Fibroblast of the aortic adventitia (primary cell): ENCODE measurements at regions not wholly inside any gene's neighbourhood (a gene's known extent, or its start where the extent isn't known, plus 50 kb on each side); places are given as distances from the start of the nearest gene placed in this dataset.

Source experiments
- DNase-seq: peaks from one replicate; pipeline ENCODE4 v3.0.0-alpha.2; 2010; ENCODE audit warnings: low read depth
- H3K4me3 ChIP-seq: 2 replicates; pipeline ENCODE4 v1.5.1; 2011; ENCODE audit warnings: low read depth, mild to moderate bottlenecking, control low read depth, low read length, moderate library complexity
- TF ChIP-seq, protein P1 (sequence below): IDR thresholded peaks from 2 replicates; pipeline ENCODE4 v1.5.1; 2011; ENCODE audit warnings: mild to moderate bottlenecking, low read length, control low read depth, inconsistent platforms; ENCODE audit not compliant: insufficient read depth

DNA sequence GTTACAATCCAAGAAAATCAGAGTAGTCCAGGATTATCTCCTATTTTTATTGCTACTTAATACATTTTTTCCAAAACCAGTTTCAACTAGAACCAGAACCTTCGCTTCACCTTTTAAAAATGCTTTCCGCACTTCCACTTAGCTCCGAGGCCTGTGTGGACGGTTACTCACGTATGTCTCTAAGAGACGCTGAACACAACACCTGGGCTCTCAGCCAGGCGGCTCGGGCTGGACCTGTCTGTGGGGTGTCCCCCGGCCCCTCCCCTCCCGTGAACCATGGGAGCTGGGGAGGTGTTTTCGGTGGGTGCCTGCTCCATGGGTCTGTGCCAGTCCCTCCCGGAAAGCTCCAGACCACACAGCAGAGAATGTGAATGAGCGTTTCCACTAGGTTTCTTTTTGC lies 223.8 kb downstream of the GLI2 start:
- no peak overlapping the region for H3K4me3 ChIP-seq
- no peak for DNase-seq
- TF ChIP-seq, protein P1, sequence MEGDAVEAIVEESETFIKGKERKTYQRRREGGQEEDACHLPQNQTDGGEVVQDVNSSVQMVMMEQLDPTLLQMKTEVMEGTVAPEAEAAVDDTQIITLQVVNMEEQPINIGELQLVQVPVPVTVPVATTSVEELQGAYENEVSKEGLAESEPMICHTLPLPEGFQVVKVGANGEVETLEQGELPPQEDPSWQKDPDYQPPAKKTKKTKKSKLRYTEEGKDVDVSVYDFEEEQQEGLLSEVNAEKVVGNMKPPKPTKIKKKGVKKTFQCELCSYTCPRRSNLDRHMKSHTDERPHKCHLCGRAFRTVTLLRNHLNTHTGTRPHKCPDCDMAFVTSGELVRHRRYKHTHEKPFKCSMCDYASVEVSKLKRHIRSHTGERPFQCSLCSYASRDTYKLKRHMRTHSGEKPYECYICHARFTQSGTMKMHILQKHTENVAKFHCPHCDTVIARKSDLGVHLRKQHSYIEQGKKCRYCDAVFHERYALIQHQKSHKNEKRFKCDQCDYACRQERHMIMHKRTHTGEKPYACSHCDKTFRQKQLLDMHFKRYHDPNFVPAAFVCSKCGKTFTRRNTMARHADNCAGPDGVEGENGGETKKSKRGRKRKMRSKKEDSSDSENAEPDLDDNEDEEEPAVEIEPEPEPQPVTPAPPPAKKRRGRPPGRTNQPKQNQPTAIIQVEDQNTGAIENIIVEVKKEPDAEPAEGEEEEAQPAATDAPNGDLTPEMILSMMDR: no peak

DNA sequence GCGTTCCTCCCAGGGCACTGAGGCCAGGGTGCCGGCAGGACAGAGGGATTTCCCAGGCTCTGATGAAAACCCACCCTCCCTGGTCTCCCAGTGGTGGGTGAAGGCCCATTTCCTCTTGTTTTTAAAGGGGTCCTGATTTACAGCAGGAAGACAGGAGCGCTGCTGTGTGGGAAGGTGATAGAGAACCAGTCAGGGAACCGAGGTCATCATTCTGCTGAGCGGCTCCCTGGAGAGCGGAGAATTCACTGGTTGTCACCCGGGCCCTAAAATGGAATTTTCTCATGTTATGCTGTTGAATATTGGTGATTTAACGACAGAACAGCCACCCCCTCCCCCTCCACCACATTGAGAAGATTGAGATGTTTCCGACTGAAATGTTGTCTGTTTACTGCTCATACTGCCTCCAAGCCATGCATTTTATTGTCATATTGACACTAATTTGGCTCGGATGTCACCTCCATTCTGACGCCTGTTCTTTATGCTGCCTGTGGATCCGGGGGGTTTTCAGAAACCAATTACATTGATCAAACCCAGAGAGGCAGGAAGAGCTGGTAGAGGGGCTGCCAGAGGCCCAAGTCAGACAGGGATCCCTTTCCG lies 225.2 kb downstream of the GLI2 start:
- H3K4me3 ChIP-seq: no peak overlapping the region
- DNase-seq: no peak

DNA sequence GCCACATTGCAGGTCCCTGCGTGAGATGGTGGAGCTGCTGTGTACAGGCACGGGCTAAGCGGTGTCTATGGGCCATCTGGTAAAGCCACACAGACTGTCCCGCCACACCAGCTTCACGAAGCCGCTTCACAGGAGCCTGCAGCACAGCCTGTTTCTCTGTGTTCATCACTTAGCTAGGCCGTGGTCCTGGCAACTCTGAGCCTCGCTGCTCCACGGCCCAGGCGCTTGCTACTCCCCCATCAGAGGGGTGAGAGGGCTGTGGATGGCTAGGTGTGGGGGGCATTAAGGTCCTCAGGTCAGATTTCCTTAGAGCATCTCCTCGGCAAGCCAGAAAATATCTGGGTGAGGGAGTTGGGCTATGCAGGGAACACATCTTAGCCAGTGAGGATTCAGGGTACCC lies 225.7 kb downstream of the GLI2 start:
- no peak for DNase-seq
- H3K4me3 ChIP-seq: no peak overlapping the region
- TF ChIP-seq, protein P1: no peak

More for the DNA sequence above, 225.2 kb downstream of the GLI2 start:
- TF ChIP-seq, protein P1: no peak

DNA sequence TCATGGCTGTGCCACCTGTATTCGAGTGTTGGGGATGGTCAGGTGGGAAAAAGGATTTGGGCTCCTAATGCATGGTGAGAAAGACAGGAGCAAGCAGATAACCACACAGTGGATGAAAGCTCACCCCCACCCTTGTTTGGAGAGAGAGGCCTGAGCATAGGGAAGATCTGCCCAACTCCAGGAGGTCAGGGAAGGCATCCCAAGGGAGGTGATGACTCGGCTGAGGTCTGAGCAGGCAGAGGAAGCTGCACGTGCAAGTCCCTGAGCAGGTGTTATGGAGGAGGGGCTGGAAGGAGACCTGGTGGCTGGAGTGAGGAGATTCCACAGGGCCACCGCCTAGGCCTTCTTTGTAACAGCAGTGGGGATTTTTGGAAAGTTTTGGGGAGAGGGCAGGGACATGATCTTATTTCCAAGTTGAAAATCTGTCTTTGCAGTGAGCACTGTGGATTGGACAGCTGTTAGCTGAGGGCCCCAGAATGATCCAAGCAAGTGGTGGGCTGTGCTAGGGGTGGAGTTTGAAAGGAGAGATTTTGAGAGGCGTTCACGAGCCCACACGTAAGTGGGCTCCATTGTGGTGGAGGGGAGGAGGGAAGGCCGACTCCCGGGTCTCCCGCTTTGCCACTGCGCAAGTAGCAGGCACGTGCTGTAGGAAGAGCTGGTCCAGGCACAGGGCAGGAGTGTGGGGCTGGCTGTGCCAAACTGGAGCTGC lies 228.5 kb downstream of the GLI2 start:
- TF ChIP-seq, protein P1: no peak
- peak; percentile 21 for DNase-seq

DNA sequence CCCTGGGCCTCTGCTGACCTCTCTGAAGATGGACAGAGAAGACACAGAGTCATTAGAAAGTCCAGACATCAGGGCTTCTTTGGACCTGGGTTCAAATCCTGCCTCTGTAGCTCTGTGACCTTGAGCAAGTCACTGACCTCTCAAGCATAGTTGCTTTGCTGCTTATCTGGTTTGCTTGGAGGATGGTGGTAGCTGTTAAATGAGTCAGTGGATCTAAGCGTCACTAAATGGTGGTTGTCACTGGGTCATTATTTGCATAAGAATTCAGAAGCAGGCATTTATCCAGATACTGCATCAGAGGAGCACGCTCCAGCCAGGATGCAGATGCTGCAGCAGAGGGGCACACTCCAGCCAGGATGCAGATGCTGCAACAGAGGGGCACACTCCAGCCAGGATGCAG lies 229.2 kb downstream of the GLI2 start:
- no peak overlapping the region for H3K4me3 ChIP-seq
- TF ChIP-seq, protein P1: no peak
- DNase-seq: peak; percentile 28

More for the DNA sequence above, 228.5 kb downstream of the GLI2 start:
- H3K4me3 ChIP-seq: no peak overlapping the region

DNA sequence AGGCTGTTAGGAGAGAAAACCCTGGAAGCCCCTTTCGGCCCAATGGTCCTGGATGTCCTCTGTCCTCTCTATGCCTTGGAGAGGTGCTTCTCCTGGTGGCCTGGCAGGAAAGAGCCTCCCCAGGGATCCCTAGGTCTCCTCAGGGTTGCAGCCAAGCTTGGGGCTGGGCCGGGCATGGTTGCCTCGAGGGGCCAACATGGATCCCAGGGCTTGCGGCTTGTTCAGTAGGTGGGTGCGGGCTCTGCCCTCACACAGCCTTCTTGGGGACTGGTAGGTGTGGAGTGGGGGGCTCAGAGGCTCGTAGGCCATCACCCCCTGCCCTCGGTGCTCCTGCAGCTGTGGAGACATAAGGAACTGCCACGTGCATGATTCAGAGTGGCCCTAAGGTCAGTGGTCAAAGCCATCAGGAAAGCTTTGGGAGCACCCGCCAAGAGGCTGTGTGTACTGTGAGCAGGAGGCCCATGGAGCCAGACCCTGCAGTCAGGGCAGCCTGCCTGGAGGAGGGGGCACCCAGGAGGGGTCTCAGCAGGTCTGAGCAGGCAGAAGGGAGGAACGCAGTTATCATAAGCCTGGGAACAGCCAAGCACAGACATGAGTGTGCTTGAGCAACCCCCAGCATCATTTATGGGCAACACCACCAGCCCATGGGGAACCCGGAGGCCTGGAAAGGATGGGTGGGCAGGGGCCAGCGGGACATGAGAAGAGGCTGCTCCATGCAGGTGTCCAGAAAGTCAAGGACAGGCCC lies 231.0 kb downstream of the GLI2 start:
- TF ChIP-seq, protein P1: no peak
- no peak for DNase-seq
- H3K4me3 ChIP-seq: no peak overlapping the region
